Central memory CD8-positive, alpha-beta T cell (primary cell): ENCODE measurements at regions not wholly inside any gene's neighbourhood (a gene's known extent, or its start where the extent isn't known, plus 50 kb on each side); places are given as distances from the start of the nearest gene placed in this dataset.

Source experiments
- ATAC-seq: fragments of 150-1000 bp; cut with Tn5 transposase; replicated peaks from 2 replicates; pipeline ENCODE4 v1.10.0; 2022; ENCODE audit warnings: mild to moderate bottlenecking, moderate FRiP score, moderate number of reproducible peaks; ENCODE audit not compliant: poor library complexity, severe bottlenecking; ENCODE audit errors: extremely low read depth
- DNase-seq, 2 donors: peaks; one replicate each; pipeline ENCODE4 v3.0.0; 2021; ENCODE audit warnings: low spot score in 2 of 2
- H3K27ac Mint-ChIP-seq: one replicate; pipeline ENCODE4 v1.8.0; 2022; ENCODE audit warnings: low read depth, mild to moderate bottlenecking, moderate library complexity, mixed read lengths
- H3K27me3 Mint-ChIP-seq: one replicate; pipeline ENCODE4 v1.8.0; 2022; ENCODE audit warnings: mixed read lengths
- H3K36me3 Mint-ChIP-seq: one replicate; pipeline ENCODE4 v1.8.0; 2022; ENCODE audit warnings: mild to moderate bottlenecking, moderate library complexity, mixed read lengths; ENCODE audit not compliant: insufficient read depth
- H3K4me1 Mint-ChIP-seq: one replicate; pipeline ENCODE4 v1.8.0; 2022; ENCODE audit warnings: mixed read lengths
- H3K4me3 Mint-ChIP-seq: one replicate; pipeline ENCODE4 v1.8.0; 2022; ENCODE audit warnings: mild to moderate bottlenecking, moderate library complexity, mixed read lengths
- H3K9me3 Mint-ChIP-seq: one replicate; pipeline ENCODE4 v1.8.0; 2022; ENCODE audit warnings: mixed read lengths

DNA sequence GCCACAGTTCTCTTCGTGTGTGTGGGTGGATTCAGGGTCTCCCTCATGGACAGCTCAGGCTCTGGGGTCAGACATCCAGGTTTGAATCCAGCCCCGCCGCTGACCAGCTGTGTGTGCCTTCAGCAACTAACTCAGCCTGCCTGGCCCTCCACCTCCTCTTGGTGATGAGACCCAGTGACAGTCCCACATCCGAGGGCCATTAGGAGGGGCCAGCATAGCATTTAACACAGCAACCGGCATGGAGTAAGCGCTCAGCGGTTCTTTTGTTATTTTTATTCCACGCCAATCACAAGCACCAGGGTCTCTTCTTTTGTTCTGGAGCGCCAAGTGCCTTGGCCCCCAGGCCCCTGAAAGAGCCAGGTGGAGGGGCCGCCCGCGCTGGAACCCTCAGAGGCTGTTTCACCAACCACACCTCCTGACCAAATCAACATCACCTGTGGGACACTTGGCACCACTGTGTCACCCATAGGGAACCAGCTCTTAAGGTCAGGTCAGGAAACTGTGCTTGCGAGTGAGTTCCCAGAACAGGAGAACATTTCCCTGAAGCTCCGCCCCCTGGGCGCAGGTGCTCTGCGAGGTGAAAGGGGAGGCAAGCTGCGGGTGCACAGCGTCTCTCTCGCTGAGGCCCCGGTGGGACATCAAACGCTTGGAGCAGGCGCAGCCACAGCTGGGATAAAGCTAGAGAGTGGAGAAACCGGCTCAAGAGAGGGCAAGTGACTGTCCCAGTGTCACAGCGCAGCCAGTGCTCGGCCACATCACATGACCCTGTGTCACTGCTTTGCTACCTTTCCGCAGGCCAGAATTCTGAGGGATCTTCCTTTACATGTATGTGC is 311.3 kb downstream of the UACA start:
- H3K9me3 Mint-ChIP-seq = no peaks in the 10 kb centered on the region
- peaks cover 22% of the 10 kb centered on the region for H3K4me1 Mint-ChIP-seq
- DNase-seq (no peak), ATAC-seq (no peak)
- no peak overlapping the region for H3K4me3 Mint-ChIP-seq
- peaks cover 21% of the 10 kb centered on the region for H3K27me3 Mint-ChIP-seq
- H3K36me3 Mint-ChIP-seq = peaks cover 3% of the 10 kb centered on the region
- H3K27ac Mint-ChIP-seq = no peak overlapping the region

- ATAC-seq = no peak
- Mint-ChIP-seq H3K27me3 (peaks cover 21% of the 10 kb centered on the region), H3K27ac (peak overlapping the region; percentile 73), H3K9me3 (no peaks in the 10 kb centered on the region), H3K36me3 (peaks cover 3% of the 10 kb centered on the region), H3K4me1 (peaks cover 22% of the 10 kb centered on the region), H3K4me3 (no peak overlapping the region)
- no peak for DNase-seq
These were observed 313.3 kb downstream of the UACA start for GRCh38 chr15:70450142-70450443.

GRCh38 chr15:70449311-70450141 is 313.8 kb downstream of the UACA start:
- Mint-ChIP-seq H3K27ac (peak overlapping the region; percentile 73), H3K27me3 (peaks cover 24% of the 10 kb centered on the region), H3K4me3 (no peak overlapping the region), H3K9me3 (no peaks in the 10 kb centered on the region), H3K4me1 (peaks cover 22% of the 10 kb centered on the region), H3K36me3 (peaks cover 3% of the 10 kb centered on the region)
- ATAC-seq (no peak), DNase-seq (no peak)

DNA sequence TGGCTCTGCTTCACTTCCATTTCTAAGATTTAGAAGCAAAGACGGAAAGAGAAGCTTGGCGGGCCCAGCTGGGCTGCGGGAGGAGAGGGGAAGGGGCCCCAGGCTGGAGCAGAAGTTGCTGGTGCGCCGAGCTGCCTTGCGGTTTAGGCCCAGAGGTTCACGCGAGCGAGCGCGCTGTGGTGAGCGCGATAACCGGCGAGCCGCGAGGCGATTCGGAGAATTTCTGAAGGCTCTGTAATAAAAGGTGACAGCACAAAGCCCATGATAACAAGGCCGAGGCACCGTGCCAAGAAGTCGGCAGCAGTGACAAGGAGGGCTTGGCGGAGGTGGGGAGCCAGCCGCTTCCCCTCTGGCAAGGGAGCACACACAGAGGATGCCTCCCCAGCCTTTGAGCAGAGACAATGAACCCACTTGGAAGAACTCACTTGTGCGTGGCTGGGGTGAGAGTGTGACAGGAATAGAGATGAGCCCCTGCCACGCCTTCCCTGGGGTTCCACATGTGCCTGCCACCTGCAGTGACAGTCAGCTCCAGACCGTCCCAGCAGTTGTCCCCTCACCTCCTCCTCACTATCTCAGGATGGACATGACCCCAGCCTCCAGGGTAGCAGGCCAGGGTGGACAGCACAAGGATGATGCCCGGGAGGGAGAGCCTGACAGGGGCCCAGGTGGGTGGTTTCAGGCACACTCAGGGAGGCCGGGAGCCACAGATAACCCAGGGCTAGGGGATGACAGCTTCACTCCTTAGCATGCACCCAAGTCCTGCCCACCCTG is 315.2 kb downstream of the UACA start:
- H3K27me3 Mint-ChIP-seq = peaks cover 39% of the 10 kb centered on the region
- H3K36me3 Mint-ChIP-seq = peaks cover 3% of the 10 kb centered on the region
- ATAC-seq = peak; percentile 49
- peak overlapping the region; percentile 53 for H3K4me3 Mint-ChIP-seq
- H3K4me1 Mint-ChIP-seq = peaks cover 22% of the 10 kb centered on the region
- no peaks in the 10 kb centered on the region for H3K9me3 Mint-ChIP-seq
- no peak overlapping the region for H3K27ac Mint-ChIP-seq
- DNase-seq = peak; percentile 27

DNA sequence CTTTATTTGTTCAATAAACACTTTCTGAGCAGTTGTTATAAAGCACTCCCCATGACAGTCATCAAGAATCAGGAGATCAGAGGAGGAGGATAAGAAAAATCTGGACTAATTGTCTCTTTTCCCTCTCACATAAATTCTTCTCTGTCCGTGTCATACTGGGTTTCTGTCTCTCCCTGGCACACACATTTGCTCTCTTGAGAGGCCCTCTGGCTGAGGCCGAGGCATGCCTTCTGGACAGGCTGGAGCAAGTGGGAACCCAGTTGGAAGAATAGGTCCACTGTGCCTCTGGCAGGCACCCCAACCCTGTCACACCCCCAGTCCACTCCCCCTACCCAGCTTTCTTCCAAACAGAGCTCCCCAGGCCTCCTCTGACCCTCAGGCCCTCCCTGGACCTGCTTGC is 315.8 kb downstream of the UACA start:
- Mint-ChIP-seq H3K36me3 (peaks cover 3% of the 10 kb centered on the region), H3K27ac (no peak overlapping the region), H3K4me1 (peaks cover 22% of the 10 kb centered on the region), H3K27me3 (peaks cover 44% of the 10 kb centered on the region), H3K4me3 (peak overlapping the region; percentile 53), H3K9me3 (no peaks in the 10 kb centered on the region)
- DNase-seq = no peak
- no peak for ATAC-seq

GRCh38 chr15:70447081-70447480 is 316.3 kb downstream of the UACA start:
- H3K4me1 Mint-ChIP-seq = peaks cover 22% of the 10 kb centered on the region
- ATAC-seq (no peak), DNase-seq (no peak)
- H3K27me3 Mint-ChIP-seq = peaks cover 49% of the 10 kb centered on the region
- peaks cover 3% of the 10 kb centered on the region for H3K36me3 Mint-ChIP-seq
- H3K4me3 Mint-ChIP-seq = no peak overlapping the region
- H3K9me3 Mint-ChIP-seq = no peaks in the 10 kb centered on the region
- no peak overlapping the region for H3K27ac Mint-ChIP-seq

DNA sequence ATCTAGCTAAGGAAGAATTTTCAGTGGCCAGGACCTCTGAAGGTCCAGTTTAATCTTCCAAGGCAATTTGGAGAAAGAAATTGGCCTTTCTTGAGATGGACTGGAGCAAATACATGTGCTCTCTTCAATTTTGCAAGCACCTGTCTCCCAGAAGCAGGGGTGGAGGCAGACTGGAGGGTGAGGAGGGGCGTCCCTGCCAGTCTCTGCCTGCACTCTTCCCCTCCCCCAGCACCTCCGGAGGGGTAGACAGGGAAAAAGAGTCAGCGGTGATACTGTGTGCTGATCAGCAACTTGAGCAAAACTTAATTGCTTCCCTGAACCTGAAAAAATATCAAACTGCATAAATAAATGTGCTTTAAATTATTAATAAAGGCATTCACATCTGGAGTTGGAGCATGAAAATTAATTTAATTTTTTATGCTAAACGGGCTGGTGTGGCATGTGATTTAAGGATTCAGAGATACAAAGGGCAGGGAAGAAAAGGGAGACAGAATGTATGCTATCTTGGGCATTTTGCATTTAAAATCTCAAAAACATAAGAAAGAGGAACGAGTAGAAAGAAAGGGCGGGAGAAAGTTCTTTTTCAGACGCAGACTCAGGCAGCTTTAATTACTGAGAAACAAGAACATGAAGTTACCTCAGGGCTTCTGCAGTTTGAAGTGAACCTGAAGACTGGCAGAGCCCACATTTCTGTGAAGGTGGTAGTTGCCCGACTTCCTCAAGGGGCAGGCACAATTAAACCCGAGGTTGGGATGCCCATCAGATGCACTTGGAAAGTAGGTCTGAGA is 319.7 kb downstream of the UACA start:
- DNase-seq (no peak), ATAC-seq (no peak)
- peaks cover 55% of the 10 kb centered on the region for H3K27me3 Mint-ChIP-seq
- H3K9me3 Mint-ChIP-seq = no peaks in the 10 kb centered on the region
- no peak overlapping the region for H3K4me3 Mint-ChIP-seq
- no peak overlapping the region for H3K27ac Mint-ChIP-seq
- peaks cover 14% of the 10 kb centered on the region for H3K4me1 Mint-ChIP-seq
- H3K36me3 Mint-ChIP-seq = peaks cover 3% of the 10 kb centered on the region

GRCh38 chr15:70442616-70443321 is 320.6 kb downstream of the UACA start:
- Mint-ChIP-seq H3K4me1 (peaks cover 5% of the 10 kb centered on the region), H3K27ac (no peak overlapping the region), H3K27me3 (peaks cover 48% of the 10 kb centered on the region), H3K4me3 (no peak overlapping the region), H3K36me3 (peaks cover under 1% of the 10 kb centered on the region), H3K9me3 (no peaks in the 10 kb centered on the region)
- DNase-seq (no peak), ATAC-seq (no peak)

DNA sequence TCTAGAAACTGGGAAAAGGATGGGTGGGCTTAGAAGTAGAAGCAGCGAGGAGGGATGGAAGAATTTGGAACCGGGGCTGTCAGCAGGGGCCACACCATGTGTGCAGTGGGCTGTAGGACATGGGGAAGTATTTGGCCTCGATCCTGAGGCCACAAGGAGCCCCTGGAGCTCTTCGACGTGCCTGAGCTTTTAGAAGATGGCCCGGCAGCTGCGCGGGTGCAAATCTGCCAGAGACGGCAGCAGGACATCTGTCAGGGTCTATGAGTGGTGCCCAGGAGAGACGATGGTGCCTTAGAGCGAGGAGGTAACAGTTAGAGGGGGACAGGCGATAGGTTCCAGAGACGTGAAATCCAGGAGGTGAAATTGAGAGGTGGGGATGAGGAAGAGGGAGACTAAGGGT is 321.1 kb downstream of the UACA start:
- no peak for ATAC-seq

GRCh38 chr15:70440416-70441138 is 322.8 kb downstream of the UACA start:
- Mint-ChIP-seq H3K27ac (no peak overlapping the region), H3K4me1 (peaks cover 5% of the 10 kb centered on the region), H3K27me3 (peaks cover 44% of the 10 kb centered on the region), H3K9me3 (no peaks in the 10 kb centered on the region), H3K36me3 (no peaks in the 10 kb centered on the region), H3K4me3 (no peak overlapping the region)
- DNase-seq (no peak), ATAC-seq (no peak)

More for the DNA sequence above, 321.1 kb downstream of the UACA start:
- Mint-ChIP-seq H3K4me3 (no peak overlapping the region), H3K27me3 (peaks cover 44% of the 10 kb centered on the region), H3K4me1 (no peaks in the 10 kb centered on the region), H3K27ac (no peak overlapping the region), H3K9me3 (no peaks in the 10 kb centered on the region), H3K36me3 (no peaks in the 10 kb centered on the region)
- no peak for DNase-seq

- Mint-ChIP-seq H3K27ac (no peak overlapping the region), H3K4me3 (no peak overlapping the region), H3K36me3 (no peaks in the 10 kb centered on the region), H3K9me3 (no peaks in the 10 kb centered on the region), H3K4me1 (peaks cover 10% of the 10 kb centered on the region), H3K27me3 (peaks cover 44% of the 10 kb centered on the region)
- no peak for DNase-seq
- ATAC-seq = no peak
These were observed 323.5 kb downstream of the UACA start for GRCh38 chr15:70439880-70440279.
